Endothelial cell of umbilical vein (primary cell): ENCODE measurements at regions not wholly inside any gene's neighbourhood (a gene's known extent, or its start where the extent isn't known, plus 50 kb on each side); places are given as distances from the start of the nearest gene placed in this dataset.

ENCODE experiments used
- BruUV-seq: library from RNA; stranded (reverse); fragments of 400-500 nt; replicated peaks from 2 replicates; lab custom pipeline; 2021; lab: Mats Ljungman, UMichigan
- CTCF ChIA-PET: fragments of 300-600, 350-600 bp; sonication (Branson Sonifier 250); formaldehyde crosslinking; loops from one replicate; lab custom pipeline; 2021; ENCODE audit warnings: antibody characterized with exemption, inconsistent platforms; lab: Charles Lee
- POLR2A ChIA-PET: fragments of 300-600, 350-600 bp; sonication (Branson Sonifier 250); formaldehyde crosslinking; loops from one replicate; lab custom pipeline; 2021; ENCODE audit warnings: antibody characterized with exemption, inconsistent platforms; lab: Charles Lee
- DNase-seq: peaks from one replicate; pipeline ENCODE4 v3.0.0-alpha.2; 2011; ENCODE audit warnings: low read depth, low spot score
- FAIRE-seq: peaks from 2 replicates; lab custom pipeline; 2011; peaks lifted over from hg19 to GRCh38; lab: Jason Lieb, UNC
- H2AFZ ChIP-seq: 2 replicates; pipeline ENCODE4 v1.6.0; 2012; ENCODE audit warnings: low read depth, low read length, control low read depth, inconsistent platforms
- H3K27ac ChIP-seq: 2 replicates; pipeline ENCODE4 v1.5.1; 2011; ENCODE audit warnings: low read depth, mild to moderate bottlenecking, control low read depth, low read length, moderate library complexity; ENCODE audit not compliant: insufficient read depth
- H3K27me3 ChIP-seq, 2 experiments: 2 replicates each; pipeline versions ENCODE4 v1.6.0 to v1.6.1; 2011; ENCODE audit warnings: low read length in 2 of 2, mixed read lengths in 1 of 2; ENCODE audit not compliant: control insufficient read depth in 2 of 2, insufficient read depth in 2 of 2
- H3K36me3 ChIP-seq, 2 experiments: 2 replicates in 1 of 2; 3 replicates in 1 of 2; pipeline ENCODE4 v1.5.1; 2011; ENCODE audit warnings: low read length in 2 of 2, mild to moderate bottlenecking in 1 of 2, moderate library complexity in 1 of 2; ENCODE audit not compliant: control insufficient read depth in 2 of 2, insufficient read depth in 2 of 2; ENCODE audit errors: extremely low read depth in 1 of 2
- H3K4me1 ChIP-seq: 3 replicates; pipeline ENCODE4 v1.5.1; 2011; ENCODE audit warnings: mild to moderate bottlenecking, low read length; ENCODE audit not compliant: control insufficient read depth, insufficient read depth; ENCODE audit errors: extremely low read depth
- H3K4me2 ChIP-seq: 2 replicates; pipeline ENCODE4 v1.6.1; 2011; ENCODE audit warnings: low read length, control low read depth, mixed read lengths; ENCODE audit not compliant: insufficient read depth
- H3K4me3 ChIP-seq, 3 experiments: fragments of 200-600 bp in 1 of 3; sonication (generic), shearing (Covaris generic) in 1 of 3; replicated peaks in 1 of 3; 2 replicates each; pipeline ENCODE4 v1.5.1; 2011 to 2016; ENCODE audit warnings: control low read depth in 3 of 3, low read length in 3 of 3, mild to moderate bottlenecking in 2 of 3, inconsistent platforms in 1 of 3, low read depth in 1 of 3, moderate library complexity in 1 of 3; ENCODE audit not compliant: insufficient read depth in 1 of 3
- H3K79me2 ChIP-seq: 2 replicates; pipeline ENCODE4 v1.6.0; 2012; ENCODE audit warnings: low read length, inconsistent platforms; ENCODE audit not compliant: control insufficient read depth, insufficient read depth
- H3K9ac ChIP-seq: replicated peaks from 2 replicates; pipeline ENCODE3; 2011; ENCODE audit warnings: low read length, control low read depth; ENCODE audit not compliant: insufficient read depth; ENCODE audit errors: extremely low read depth
- H3K9me1 ChIP-seq: replicated peaks from 3 replicates; pipeline ENCODE4 v1.6.0; 2011; ENCODE audit warnings: mild to moderate bottlenecking, low read length; ENCODE audit not compliant: control insufficient read depth, insufficient read depth; ENCODE audit errors: extremely low read depth
- H3K9me3 ChIP-seq: replicated peaks from 2 replicates; pipeline ENCODE4 v1.5.1; 2012; ENCODE audit warnings: low read length, inconsistent platforms; ENCODE audit not compliant: control insufficient read depth, insufficient read depth
- H4K20me1 ChIP-seq: replicated peaks from 2 replicates; pipeline ENCODE3; 2011; ENCODE audit warnings: mild to moderate bottlenecking, low read length; ENCODE audit not compliant: control insufficient read depth, insufficient read depth; ENCODE audit errors: extremely low read depth
- EZH2 ChIP-seq: IDR thresholded peaks from 2 replicates; pipeline ENCODE4 v1.6.1; 2012; ENCODE audit warnings: borderline replicate concordance, low read depth, mild to moderate bottlenecking, moderate library complexity, low read length, inconsistent platforms; ENCODE audit not compliant: severe bottlenecking
- FOS ChIP-seq: IDR thresholded peaks from 2 replicates; pipeline ENCODE4 v1.6.1; 2011; ENCODE audit warnings: mild to moderate bottlenecking, low read length, moderate library complexity, borderline replicate concordance; ENCODE audit not compliant: insufficient read depth
- GATA2 ChIP-seq: IDR thresholded peaks from 2 replicates; pipeline ENCODE4 v1.7.0; 2011; ENCODE audit warnings: low read depth, mild to moderate bottlenecking, moderate library complexity, mixed read lengths, low read length; ENCODE audit not compliant: insufficient read length, insufficient read depth
- JUN ChIP-seq: IDR thresholded peaks from 2 replicates; pipeline ENCODE4 v1.6.1; 2011; ENCODE audit warnings: borderline replicate concordance, low read depth; ENCODE audit not compliant: insufficient read length, insufficient read depth
- MYC ChIP-seq: IDR thresholded peaks from one replicate; pipeline ENCODE4 v1.6.1; 2011; ENCODE audit warnings: mild to moderate bottlenecking, low read depth, low read length
- POLR2A ChIP-seq: IDR thresholded peaks from 2 replicates; pipeline ENCODE4 v1.6.1; 2012; ENCODE audit warnings: low read depth, mild to moderate bottlenecking, control low read depth, low read length
- POLR2AphosphoS5 ChIP-seq: IDR thresholded peaks from 2 replicates; pipeline ENCODE4 v1.6.1; 2012; ENCODE audit warnings: low read depth, mild to moderate bottlenecking, control low read depth, low read length, moderate library complexity; ENCODE audit not compliant: insufficient read depth
- dilution Hi-C: fragments of 300-500 bp; cut with MboI; formaldehyde crosslinking; loops from one replicate; pipeline ENCODE4 v1.15.0; 2019; ENCODE audit warnings: low sequenced_read_pairs; ENCODE audit not compliant: extremely low pct_ligation_motif_present
- intact Hi-C: fragments of 100-400 bp; cut with micrococcal nuclease; formaldehyde crosslinking; loops from one replicate; pipeline ENCODE4 v1.10.0; 2022
- TF ChIP-seq, protein P1 (sequence below), 2 donors: IDR thresholded peaks; 1 replicate in 1 of 2; 2 replicates in 1 of 2; pipeline ENCODE4 v1.5.1; 2011; ENCODE audit warnings: low read length in 2 of 2, mild to moderate bottlenecking in 2 of 2, moderate library complexity in 2 of 2, control low read depth in 1 of 2, inconsistent platforms in 1 of 2, low read depth in 1 of 2; ENCODE audit not compliant: insufficient read depth in 1 of 2; ENCODE audit errors: extremely low read depth in 1 of 2
- TF ChIP-seq, protein P2 (sequence below): IDR thresholded peaks from 2 replicates; pipeline ENCODE4 v1.6.1; 2011; ENCODE audit not compliant: insufficient read depth, insufficient read length

DNA sequence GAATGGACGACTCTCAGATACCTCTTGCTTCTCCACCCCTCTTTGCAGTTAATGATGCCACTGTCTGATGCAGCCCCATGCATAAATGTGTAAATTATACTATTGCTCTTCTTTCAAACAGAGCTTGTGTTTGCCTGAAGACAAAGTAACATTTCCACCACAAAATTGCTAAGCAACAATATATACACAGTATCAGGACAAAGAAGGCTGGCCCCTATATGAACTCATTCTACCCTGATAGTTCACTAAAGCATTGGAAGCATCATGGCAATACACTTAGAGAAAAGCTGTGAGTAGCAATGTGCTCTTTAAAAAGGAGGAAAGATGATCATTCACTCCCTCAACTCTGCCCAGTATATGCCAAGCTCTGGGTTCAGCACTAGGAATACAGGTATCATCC lies 427.0 kb upstream of the CPEB2 start:
- H3K9me1 ChIP-seq = no peaks in the 10 kb centered on the region
- no TSS peak for BruUV-seq
- no peaks in the 10 kb centered on the region for H3K79me2 ChIP-seq
- no peak overlapping the region for H3K9ac ChIP-seq
- peaks cover 3% of the 10 kb centered on the region for H3K9me3 ChIP-seq
- no peaks in the 10 kb centered on the region for H3K4me1 ChIP-seq
- no peak overlapping the region for H3K27ac ChIP-seq
- ChIA-PET POLR2A (no interaction called here), CTCF (no interaction called here)
- no peak overlapping the region for H2AFZ ChIP-seq
- no peaks in the 10 kb centered on the region for H4K20me1 ChIP-seq
- intact Hi-C loops = no loop called here
- dilution Hi-C loops = no loop called here
- FAIRE-seq (no peak), DNase-seq (no peak)
- H3K27me3 ChIP-seq = no peaks in the 10 kb centered on the region
- H3K36me3 ChIP-seq = no peaks in the 10 kb centered on the region
- no peak for TF ChIP-seq JUN
- no peak for TF ChIP-seq FOS
- TF ChIP-seq, protein P1, sequence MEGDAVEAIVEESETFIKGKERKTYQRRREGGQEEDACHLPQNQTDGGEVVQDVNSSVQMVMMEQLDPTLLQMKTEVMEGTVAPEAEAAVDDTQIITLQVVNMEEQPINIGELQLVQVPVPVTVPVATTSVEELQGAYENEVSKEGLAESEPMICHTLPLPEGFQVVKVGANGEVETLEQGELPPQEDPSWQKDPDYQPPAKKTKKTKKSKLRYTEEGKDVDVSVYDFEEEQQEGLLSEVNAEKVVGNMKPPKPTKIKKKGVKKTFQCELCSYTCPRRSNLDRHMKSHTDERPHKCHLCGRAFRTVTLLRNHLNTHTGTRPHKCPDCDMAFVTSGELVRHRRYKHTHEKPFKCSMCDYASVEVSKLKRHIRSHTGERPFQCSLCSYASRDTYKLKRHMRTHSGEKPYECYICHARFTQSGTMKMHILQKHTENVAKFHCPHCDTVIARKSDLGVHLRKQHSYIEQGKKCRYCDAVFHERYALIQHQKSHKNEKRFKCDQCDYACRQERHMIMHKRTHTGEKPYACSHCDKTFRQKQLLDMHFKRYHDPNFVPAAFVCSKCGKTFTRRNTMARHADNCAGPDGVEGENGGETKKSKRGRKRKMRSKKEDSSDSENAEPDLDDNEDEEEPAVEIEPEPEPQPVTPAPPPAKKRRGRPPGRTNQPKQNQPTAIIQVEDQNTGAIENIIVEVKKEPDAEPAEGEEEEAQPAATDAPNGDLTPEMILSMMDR (IDR thresholded peaks at IDR 0.05; ENCODE audit: extremely low read depth in 1 of 2, insufficient read depth in 1 of 2, low read depth in 1 of 2, low read length in 2 of 2) = no peak
- no peak overlapping the region for H3K4me2 ChIP-seq
- no peak overlapping the region for H3K4me3 ChIP-seq

DNA sequence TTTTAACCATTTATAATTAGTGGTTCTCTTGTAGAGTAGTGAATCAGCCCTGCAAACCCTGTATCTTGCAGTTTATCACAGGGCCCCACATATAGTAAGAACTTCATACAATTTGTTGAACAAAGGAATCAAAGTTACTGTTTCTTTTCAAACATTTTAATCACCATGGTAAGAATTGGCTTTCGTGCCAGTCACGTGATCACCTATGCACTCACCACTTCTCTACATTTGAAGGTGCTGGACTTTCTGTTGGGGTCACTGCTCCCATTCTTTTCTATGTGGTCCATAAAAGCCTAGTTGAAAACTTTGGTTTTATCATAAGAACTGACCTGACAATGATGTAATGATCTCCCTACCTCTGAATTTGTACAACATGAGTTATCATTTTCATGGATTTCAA lies 426.4 kb upstream of the CPEB2 start:
- Histone ChIP-seq H3K79me2 (no peaks in the 10 kb centered on the region), H3K27me3 (no peaks in the 10 kb centered on the region), H3K9me1 (no peaks in the 10 kb centered on the region), H3K36me3 (no peaks in the 10 kb centered on the region), H3K27ac (no peak overlapping the region), H3K4me3 (no peak overlapping the region), H3K9ac (no peak overlapping the region), H3K4me2 (no peak overlapping the region), H4K20me1 (no peaks in the 10 kb centered on the region), H3K4me1 (no peaks in the 10 kb centered on the region), H2AFZ (no peak overlapping the region), H3K9me3 (peaks cover 3% of the 10 kb centered on the region)
- FAIRE-seq (no peak), DNase-seq (no peak)
- intact Hi-C loops = no loop called here
- ChIA-PET CTCF (no interaction called here), POLR2A (no interaction called here)
- dilution Hi-C loops = no loop called here
- TF ChIP-seq FOS (no peak), GATA2 (no peak), MYC (no peak), POLR2A (no peak), JUN (no peak), POLR2AphosphoS5 (no peak), EZH2 (no peak)
- TF ChIP-seq, protein P2, sequence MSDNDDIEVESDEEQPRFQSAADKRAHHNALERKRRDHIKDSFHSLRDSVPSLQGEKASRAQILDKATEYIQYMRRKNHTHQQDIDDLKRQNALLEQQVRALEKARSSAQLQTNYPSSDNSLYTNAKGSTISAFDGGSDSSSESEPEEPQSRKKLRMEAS = no peak
- TF ChIP-seq, protein P1 (IDR thresholded peaks at IDR 0.05; ENCODE audit: extremely low read depth in 1 of 2, insufficient read depth in 1 of 2, low read depth in 1 of 2, low read length in 2 of 2) = no peak
- BruUV-seq = no TSS peak
